G401.6 (cell line): ENCODE measurements at regions not wholly inside any gene's neighbourhood (a gene's known extent, or its start where the extent isn't known, plus 50 kb on each side); places are given as distances from the start of the nearest gene placed in this dataset.
"Not testable (repeated sequence)": the region's sequence is repeated elsewhere in the genome, so short reads cannot be mapped to it uniquely, and the experiment has no call there.

Experiments
- FAIRE-seq: peaks from 2 replicates; lab custom pipeline; 2012; peaks lifted over from hg19 to GRCh38; lab: Jason Lieb, UNC

GRCh38 chr2:175350105-175350504 is 168.6 kb upstream of the ATP5MC3 start:
- no peak for FAIRE-seq

- FAIRE-seq = no peak
These were observed 160.6 kb upstream of the ATP5MC3 start for GRCh38 chr2:175342085-175342484.

- no peak for FAIRE-seq
These were observed 148.7 kb upstream of the ATP5MC3 start for GRCh38 chr2:175330195-175330594.

GRCh38 chr2:175326801-175327200 is 145.3 kb upstream of the ATP5MC3 start:
- FAIRE-seq = no peak

GRCh38 chr2:175326164-175326563 is 144.7 kb upstream of the ATP5MC3 start:
- FAIRE-seq = not testable (repeated sequence)

GRCh38 chr2:175323162-175323561 is 141.7 kb upstream of the ATP5MC3 start:
- no peak for FAIRE-seq

GRCh38 chr2:175318542-175318941 is 137.0 kb upstream of the ATP5MC3 start:
- no peak for FAIRE-seq

- FAIRE-seq = no peak
These were observed 136.2 kb upstream of the ATP5MC3 start for GRCh38 chr2:175317751-175318150.

- FAIRE-seq = no peak
These were observed 130.6 kb upstream of the ATP5MC3 start for GRCh38 chr2:175312137-175312536.

- no peak for FAIRE-seq
These were observed 129.4 kb upstream of the ATP5MC3 start for GRCh38 chr2:175310813-175311504.

GRCh38 chr2:175309799-175310198 is 128.3 kb upstream of the ATP5MC3 start:
- no peak for FAIRE-seq

GRCh38 chr2:175308005-175308404 is 126.5 kb upstream of the ATP5MC3 start:
- no peak for FAIRE-seq

GRCh38 chr2:175304541-175304940 is 123.0 kb upstream of the ATP5MC3 start:
- FAIRE-seq = no peak

GRCh38 chr2:175293776-175294175 is 112.3 kb upstream of the ATP5MC3 start:
- no peak for FAIRE-seq

- FAIRE-seq = no peak
These were observed 111.7 kb upstream of the ATP5MC3 start for GRCh38 chr2:175293195-175293594.

GRCh38 chr2:175282886-175283285 is 101.4 kb upstream of the ATP5MC3 start:
- FAIRE-seq = no peak

GRCh38 chr2:175282300-175282699 is 100.8 kb upstream of the ATP5MC3 start:
- peak; percentile 96 for FAIRE-seq

GRCh38 chr2:175277772-175278171 is 96.3 kb upstream of the ATP5MC3 start:
- FAIRE-seq = no peak

GRCh38 chr2:175275539-175275938 is 94.0 kb upstream of the ATP5MC3 start:
- FAIRE-seq = no peak

GRCh38 chr2:175259164-175259563 is 77.7 kb upstream of the ATP5MC3 start:
- FAIRE-seq = no peak

- FAIRE-seq = no peak
These were observed 75.5 kb upstream of the ATP5MC3 start for GRCh38 chr2:175256806-175257585.

- not testable (repeated sequence) for FAIRE-seq
These were observed 74.9 kb upstream of the ATP5MC3 start for GRCh38 chr2:175256391-175256790.

- FAIRE-seq = no peak
These were observed 72.4 kb upstream of the ATP5MC3 start for GRCh38 chr2:175253871-175254270.
